ENCODE measurements at regions not wholly inside any gene's neighbourhood (a gene's known extent, or its start where the extent isn't known, plus 50 kb on each side); places are given as distances from the start of the nearest gene placed in this dataset.

DNA sequence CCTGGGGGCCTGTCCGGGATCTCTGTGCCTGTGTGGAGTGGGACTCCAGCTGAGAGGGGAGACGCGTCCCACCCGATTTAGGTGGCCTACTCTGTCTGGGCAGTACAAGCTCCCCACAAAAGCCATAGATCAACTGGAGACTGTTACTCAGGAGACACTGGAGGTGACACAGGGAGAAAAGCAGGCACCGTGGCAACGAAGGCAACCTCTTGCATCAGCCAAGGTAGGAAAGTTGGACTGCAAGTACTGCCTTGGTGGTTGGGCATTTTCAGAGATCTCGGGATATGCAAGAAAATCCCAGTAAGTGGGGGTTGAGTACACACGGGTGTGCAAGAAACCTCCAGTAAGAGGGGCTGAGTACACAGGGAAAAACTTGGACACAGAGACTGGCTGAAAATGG, 1060.0 kb upstream of the MIR17HG start:
- TF ChIP-seq, protein P1, sequence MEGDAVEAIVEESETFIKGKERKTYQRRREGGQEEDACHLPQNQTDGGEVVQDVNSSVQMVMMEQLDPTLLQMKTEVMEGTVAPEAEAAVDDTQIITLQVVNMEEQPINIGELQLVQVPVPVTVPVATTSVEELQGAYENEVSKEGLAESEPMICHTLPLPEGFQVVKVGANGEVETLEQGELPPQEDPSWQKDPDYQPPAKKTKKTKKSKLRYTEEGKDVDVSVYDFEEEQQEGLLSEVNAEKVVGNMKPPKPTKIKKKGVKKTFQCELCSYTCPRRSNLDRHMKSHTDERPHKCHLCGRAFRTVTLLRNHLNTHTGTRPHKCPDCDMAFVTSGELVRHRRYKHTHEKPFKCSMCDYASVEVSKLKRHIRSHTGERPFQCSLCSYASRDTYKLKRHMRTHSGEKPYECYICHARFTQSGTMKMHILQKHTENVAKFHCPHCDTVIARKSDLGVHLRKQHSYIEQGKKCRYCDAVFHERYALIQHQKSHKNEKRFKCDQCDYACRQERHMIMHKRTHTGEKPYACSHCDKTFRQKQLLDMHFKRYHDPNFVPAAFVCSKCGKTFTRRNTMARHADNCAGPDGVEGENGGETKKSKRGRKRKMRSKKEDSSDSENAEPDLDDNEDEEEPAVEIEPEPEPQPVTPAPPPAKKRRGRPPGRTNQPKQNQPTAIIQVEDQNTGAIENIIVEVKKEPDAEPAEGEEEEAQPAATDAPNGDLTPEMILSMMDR (IDR thresholded peaks at IDR 0.05; ENCODE audit: low read depth, low read length, missing input control), result no peak
- TF ChIP-seq YY1 (IDR thresholded peaks at IDR 0.05) (no peak), GABPA (IDR thresholded peaks at IDR 0.05 in 1 of 2, conservative IDR thresholded peaks at IDR 0.05 in 1 of 2) (no peak), JUND (IDR thresholded peaks at IDR 0.05) (no peak), SP1 (IDR thresholded peaks at IDR 0.05) (no peak), RAD21 (IDR thresholded peaks at IDR 0.05) (no peak), FOXA1 (IDR thresholded peaks at IDR 0.05) (no peak), NR2F2 (IDR thresholded peaks at IDR 0.05) (no peak)
- TF ChIP-seq, protein P2, sequence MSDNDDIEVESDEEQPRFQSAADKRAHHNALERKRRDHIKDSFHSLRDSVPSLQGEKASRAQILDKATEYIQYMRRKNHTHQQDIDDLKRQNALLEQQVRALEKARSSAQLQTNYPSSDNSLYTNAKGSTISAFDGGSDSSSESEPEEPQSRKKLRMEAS (IDR thresholded peaks at IDR 0.05), result no peak
- TF ChIP-seq, protein P3, sequence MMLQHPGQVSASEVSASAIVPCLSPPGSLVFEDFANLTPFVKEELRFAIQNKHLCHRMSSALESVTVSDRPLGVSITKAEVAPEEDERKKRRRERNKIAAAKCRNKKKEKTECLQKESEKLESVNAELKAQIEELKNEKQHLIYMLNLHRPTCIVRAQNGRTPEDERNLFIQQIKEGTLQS (IDR thresholded peaks at IDR 0.05), result no peak
- TF ChIP-seq, protein P4, sequence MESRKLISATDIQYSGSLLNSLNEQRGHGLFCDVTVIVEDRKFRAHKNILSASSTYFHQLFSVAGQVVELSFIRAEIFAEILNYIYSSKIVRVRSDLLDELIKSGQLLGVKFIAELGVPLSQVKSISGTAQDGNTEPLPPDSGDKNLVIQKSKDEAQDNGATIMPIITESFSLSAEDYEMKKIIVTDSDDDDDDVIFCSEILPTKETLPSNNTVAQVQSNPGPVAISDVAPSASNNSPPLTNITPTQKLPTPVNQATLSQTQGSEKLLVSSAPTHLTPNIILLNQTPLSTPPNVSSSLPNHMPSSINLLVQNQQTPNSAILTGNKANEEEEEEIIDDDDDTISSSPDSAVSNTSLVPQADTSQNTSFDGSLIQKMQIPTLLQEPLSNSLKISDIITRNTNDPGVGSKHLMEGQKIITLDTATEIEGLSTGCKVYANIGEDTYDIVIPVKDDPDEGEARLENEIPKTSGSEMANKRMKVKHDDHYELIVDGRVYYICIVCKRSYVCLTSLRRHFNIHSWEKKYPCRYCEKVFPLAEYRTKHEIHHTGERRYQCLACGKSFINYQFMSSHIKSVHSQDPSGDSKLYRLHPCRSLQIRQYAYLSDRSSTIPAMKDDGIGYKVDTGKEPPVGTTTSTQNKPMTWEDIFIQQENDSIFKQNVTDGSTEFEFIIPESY (IDR thresholded peaks at IDR 0.05), result no peak
- TF ChIP-seq, protein P5, sequence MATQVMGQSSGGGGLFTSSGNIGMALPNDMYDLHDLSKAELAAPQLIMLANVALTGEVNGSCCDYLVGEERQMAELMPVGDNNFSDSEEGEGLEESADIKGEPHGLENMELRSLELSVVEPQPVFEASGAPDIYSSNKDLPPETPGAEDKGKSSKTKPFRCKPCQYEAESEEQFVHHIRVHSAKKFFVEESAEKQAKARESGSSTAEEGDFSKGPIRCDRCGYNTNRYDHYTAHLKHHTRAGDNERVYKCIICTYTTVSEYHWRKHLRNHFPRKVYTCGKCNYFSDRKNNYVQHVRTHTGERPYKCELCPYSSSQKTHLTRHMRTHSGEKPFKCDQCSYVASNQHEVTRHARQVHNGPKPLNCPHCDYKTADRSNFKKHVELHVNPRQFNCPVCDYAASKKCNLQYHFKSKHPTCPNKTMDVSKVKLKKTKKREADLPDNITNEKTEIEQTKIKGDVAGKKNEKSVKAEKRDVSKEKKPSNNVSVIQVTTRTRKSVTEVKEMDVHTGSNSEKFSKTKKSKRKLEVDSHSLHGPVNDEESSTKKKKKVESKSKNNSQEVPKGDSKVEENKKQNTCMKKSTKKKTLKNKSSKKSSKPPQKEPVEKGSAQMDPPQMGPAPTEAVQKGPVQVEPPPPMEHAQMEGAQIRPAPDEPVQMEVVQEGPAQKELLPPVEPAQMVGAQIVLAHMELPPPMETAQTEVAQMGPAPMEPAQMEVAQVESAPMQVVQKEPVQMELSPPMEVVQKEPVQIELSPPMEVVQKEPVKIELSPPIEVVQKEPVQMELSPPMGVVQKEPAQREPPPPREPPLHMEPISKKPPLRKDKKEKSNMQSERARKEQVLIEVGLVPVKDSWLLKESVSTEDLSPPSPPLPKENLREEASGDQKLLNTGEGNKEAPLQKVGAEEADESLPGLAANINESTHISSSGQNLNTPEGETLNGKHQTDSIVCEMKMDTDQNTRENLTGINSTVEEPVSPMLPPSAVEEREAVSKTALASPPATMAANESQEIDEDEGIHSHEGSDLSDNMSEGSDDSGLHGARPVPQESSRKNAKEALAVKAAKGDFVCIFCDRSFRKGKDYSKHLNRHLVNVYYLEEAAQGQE (IDR thresholded peaks at IDR 0.05), result no peak

Data from liver (tissue), 3 donors.